Stomach (tissue), 4 donors: ENCODE measurements at regions not wholly inside any gene's neighbourhood (a gene's known extent, or its start where the extent isn't known, plus 50 kb on each side); places are given as distances from the start of the nearest gene placed in this dataset.

ENCODE experiments used
- EP300 ChIP-seq: sonication (generic); formaldehyde crosslinking; IDR thresholded peaks from one replicate; pipeline ENCODE4 v1.6.1; 2017; ENCODE audit warnings: antibody characterized with exemption
- POLR2A ChIP-seq, 4 donors: fragments of 450-650 bp; IDR thresholded peaks; one replicate each; pipeline ENCODE4 v1.6.1; 2016; ENCODE audit warnings: antibody characterized with exemption in 4 of 4, control low read depth in 2 of 4, mild to moderate bottlenecking in 1 of 4, moderate library complexity in 1 of 4
- POLR2AphosphoS5 ChIP-seq, 3 donors: sonication (generic); formaldehyde crosslinking; IDR thresholded peaks; one replicate each; pipeline ENCODE4 v1.6.1; 2016; ENCODE audit warnings: antibody characterized with exemption in 3 of 3
- TF ChIP-seq, protein P1 (sequence below), 7 experiments: fragments of 450-650 bp in 4 of 7; fragments of 200-600 bp in 3 of 7; sonication (generic) in 3 of 7; IDR thresholded peaks; one replicate each; pipeline ENCODE4 v1.5.1; 2016 to 2019; ENCODE audit warnings: antibody characterized with exemption in 7 of 7, control low read depth in 2 of 7, mild to moderate bottlenecking in 1 of 7

GRCh38 chr5:91690921-91691320 is 307.8 kb upstream of the ARRDC3 start:
- TF ChIP-seq, protein P1, sequence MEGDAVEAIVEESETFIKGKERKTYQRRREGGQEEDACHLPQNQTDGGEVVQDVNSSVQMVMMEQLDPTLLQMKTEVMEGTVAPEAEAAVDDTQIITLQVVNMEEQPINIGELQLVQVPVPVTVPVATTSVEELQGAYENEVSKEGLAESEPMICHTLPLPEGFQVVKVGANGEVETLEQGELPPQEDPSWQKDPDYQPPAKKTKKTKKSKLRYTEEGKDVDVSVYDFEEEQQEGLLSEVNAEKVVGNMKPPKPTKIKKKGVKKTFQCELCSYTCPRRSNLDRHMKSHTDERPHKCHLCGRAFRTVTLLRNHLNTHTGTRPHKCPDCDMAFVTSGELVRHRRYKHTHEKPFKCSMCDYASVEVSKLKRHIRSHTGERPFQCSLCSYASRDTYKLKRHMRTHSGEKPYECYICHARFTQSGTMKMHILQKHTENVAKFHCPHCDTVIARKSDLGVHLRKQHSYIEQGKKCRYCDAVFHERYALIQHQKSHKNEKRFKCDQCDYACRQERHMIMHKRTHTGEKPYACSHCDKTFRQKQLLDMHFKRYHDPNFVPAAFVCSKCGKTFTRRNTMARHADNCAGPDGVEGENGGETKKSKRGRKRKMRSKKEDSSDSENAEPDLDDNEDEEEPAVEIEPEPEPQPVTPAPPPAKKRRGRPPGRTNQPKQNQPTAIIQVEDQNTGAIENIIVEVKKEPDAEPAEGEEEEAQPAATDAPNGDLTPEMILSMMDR (IDR thresholded peaks at IDR 0.05), result no peak
- no peak for TF ChIP-seq EP300
- TF ChIP-seq POLR2A (IDR thresholded peaks at IDR 0.05), result no peak
- TF ChIP-seq POLR2AphosphoS5 (IDR thresholded peaks at IDR 0.05), result no peak
